PC-3 (cell line): ENCODE measurements at regions not wholly inside any gene's neighbourhood (a gene's known extent, or its start where the extent isn't known, plus 50 kb on each side); places are given as distances from the start of the nearest gene placed in this dataset.

Source experiments
- CTCF ChIP-seq: fragments of 300-600 bp; sonication (generic); conservative IDR thresholded peaks from 2 replicates; pipeline ENCODE4 v1.5.1; 2017; ENCODE audit warnings: antibody characterized with exemption, low read depth, mild to moderate bottlenecking, low read length
- EZH2 ChIP-seq: fragments of 300-600 bp; sonication (generic); IDR thresholded peaks from one replicate; pipeline ENCODE4 v1.6.1; 2017; ENCODE audit warnings: antibody characterized with exemption, mild to moderate bottlenecking, low read length; ENCODE audit not compliant: unreplicated experiment

GRCh38 chr14:78028471-78028870, 141.7 kb upstream of the NRXN3 start:
- TF ChIP-seq CTCF = no peak
- no peak for TF ChIP-seq EZH2
